Fibroblast of mammary gland (primary cell): ENCODE measurements at regions not wholly inside any gene's neighbourhood (a gene's known extent, or its start where the extent isn't known, plus 50 kb on each side); places are given as distances from the start of the nearest gene placed in this dataset.

Experiments
- DNase-seq: peaks from one replicate; pipeline ENCODE4 v3.0.0-alpha.2; 2010; ENCODE audit warnings: low read depth
- H3K4me3 ChIP-seq: 2 replicates; pipeline ENCODE4 v1.5.1; 2011; ENCODE audit warnings: low read depth, mild to moderate bottlenecking, low read length, moderate library complexity; ENCODE audit not compliant: control insufficient read depth
- CTCF ChIP-seq: conservative IDR thresholded peaks from 2 replicates; pipeline ENCODE4 v1.5.1; 2011; ENCODE audit warnings: low read depth, low read length, inconsistent platforms; ENCODE audit not compliant: control insufficient read depth, insufficient read depth

- DNase-seq: no peak
- H3K4me3 ChIP-seq: no peak overlapping the region
- TF ChIP-seq CTCF: no peak
These were observed 113.0 kb upstream of the WSCD2 start for GRCh38 chr12:108016022-108016564.

GRCh38 chr12:108017472-108018057 lies 111.5 kb upstream of the WSCD2 start:
- no peak for DNase-seq
- no peak for TF ChIP-seq CTCF
- no peak overlapping the region for H3K4me3 ChIP-seq

- no peak for TF ChIP-seq CTCF
- DNase-seq: no peak
- H3K4me3 ChIP-seq: no peak overlapping the region
These were observed 109.2 kb upstream of the WSCD2 start for GRCh38 chr12:108019862-108020261.

GRCh38 chr12:108021141-108021540 lies 107.9 kb upstream of the WSCD2 start:
- TF ChIP-seq CTCF: no peak
- H3K4me3 ChIP-seq: no peak overlapping the region
- DNase-seq: no peak

- no peak for TF ChIP-seq CTCF
- no peak for DNase-seq
- H3K4me3 ChIP-seq: no peak overlapping the region
These were observed 107.1 kb upstream of the WSCD2 start for GRCh38 chr12:108021949-108022522.

- H3K4me3 ChIP-seq: no peak overlapping the region
- no peak for TF ChIP-seq CTCF
- no peak for DNase-seq
These were observed 99.8 kb upstream of the WSCD2 start for GRCh38 chr12:108029051-108029835.
